ENCODE measurements at regions not wholly inside any gene's neighbourhood (a gene's known extent, or its start where the extent isn't known, plus 50 kb on each side); places are given as distances from the start of the nearest gene placed in this dataset.
A peak's percentile ranks its signal among the peaks of the same experiment; 100 is the strongest.

GRCh38 chr6:163670336-163670735 lies 255.8 kb downstream of the QKI start:
- TF ChIP-seq GLIS3 (CRISPR knock-in tag; IDR thresholded peaks at IDR 0.05) (no peak), RARB (CRISPR knock-in tag; IDR thresholded peaks at IDR 0.05) (no peak), CREB5 (CRISPR knock-in tag; IDR thresholded peaks at IDR 0.05; ENCODE audit: low read depth) (no peak), PATZ1 (CRISPR knock-in tag; IDR thresholded peaks at IDR 0.05; ENCODE audit: borderline replicate concordance) (no peak), ZNF8 (CRISPR knock-in tag; IDR thresholded peaks at IDR 0.05) (no peak; the same call in 1 of the 2 replicates), ZC3H10 (CRISPR knock-in tag; IDR thresholded peaks at IDR 0.05) (no peak), ARNTL (CRISPR knock-in tag; IDR thresholded peaks at IDR 0.05; ENCODE audit: borderline replicate concordance, low read depth) (peak; percentile 36; the same call in 1 of the 2 replicates), ZFP3 (CRISPR knock-in tag; IDR thresholded peaks at IDR 0.05) (no peak), ESRRG (CRISPR knock-in tag; IDR thresholded peaks at IDR 0.05) (no peak), POU6F1 (CRISPR knock-in tag; IDR thresholded peaks at IDR 0.05; ENCODE audit: borderline replicate concordance, low read depth) (no peak)

Data from SK-N-SH treated with all-trans-retinoic acid at 6 μM for 48 hours (cell line).